Urothelium cell line (cell line): ENCODE measurements at regions not wholly inside any gene's neighbourhood (a gene's known extent, or its start where the extent isn't known, plus 50 kb on each side); places are given as distances from the start of the nearest gene placed in this dataset.

Experiments
- DNase-seq: peaks from one replicate; pipeline ENCODE4 v3.0.0; 2011; ENCODE audit warnings: low spot score, mixed read lengths
- FAIRE-seq: peaks from 2 replicates; lab custom pipeline; 2011; peaks lifted over from hg19 to GRCh38; lab: Jason Lieb, UNC

DNA sequence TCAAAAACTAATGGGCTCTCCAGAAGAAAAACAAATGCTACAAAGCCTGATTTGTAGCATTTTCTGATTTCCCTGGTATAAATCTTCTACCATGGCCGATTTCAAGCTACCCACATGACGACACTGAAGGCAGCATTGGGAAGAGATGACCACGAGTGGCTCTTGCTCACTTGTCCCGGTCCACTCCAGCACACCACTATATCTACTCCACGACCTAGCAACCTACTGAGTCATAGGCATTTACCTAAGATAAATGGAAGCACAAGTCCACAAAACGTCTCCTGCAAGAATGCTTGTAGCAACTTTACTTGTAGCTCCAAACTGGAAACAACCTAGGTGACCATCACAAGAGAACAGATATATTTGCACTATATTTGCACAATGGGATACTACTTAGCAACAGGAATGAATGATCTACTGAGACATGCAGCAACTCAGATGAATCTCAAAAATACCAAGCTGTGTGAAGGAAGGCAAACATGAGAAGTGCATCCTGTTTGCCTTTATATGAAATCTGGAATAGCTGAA lies 60.8 kb upstream of the HES1 start:
- no peak for DNase-seq
- no peak for FAIRE-seq

- DNase-seq (no peak), FAIRE-seq (no peak)
Measured at GRCh38 chr3:194075802-194076460, 60.0 kb upstream of the HES1 start.

DNA sequence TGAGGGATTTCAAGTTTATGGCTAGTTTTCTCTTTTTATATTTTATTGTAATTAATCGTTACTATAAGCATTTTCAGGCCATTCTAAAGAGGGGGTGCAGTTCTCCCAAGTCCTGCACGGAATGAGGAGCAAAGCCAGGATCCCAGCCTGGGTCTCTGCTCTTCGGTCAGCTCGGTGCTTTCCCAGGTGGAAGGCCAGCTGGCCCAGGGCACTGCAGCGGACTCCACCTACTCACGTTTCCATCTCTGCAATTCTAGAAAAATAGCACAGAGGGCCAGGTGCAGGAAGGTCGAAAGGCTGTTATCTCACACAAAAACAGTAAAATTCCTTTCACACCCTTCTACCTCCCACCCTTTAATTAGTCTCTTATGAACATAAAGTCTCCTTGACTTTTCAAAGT lies 59.5 kb upstream of the HES1 start:
- FAIRE-seq: no peak
- no peak for DNase-seq

DNA sequence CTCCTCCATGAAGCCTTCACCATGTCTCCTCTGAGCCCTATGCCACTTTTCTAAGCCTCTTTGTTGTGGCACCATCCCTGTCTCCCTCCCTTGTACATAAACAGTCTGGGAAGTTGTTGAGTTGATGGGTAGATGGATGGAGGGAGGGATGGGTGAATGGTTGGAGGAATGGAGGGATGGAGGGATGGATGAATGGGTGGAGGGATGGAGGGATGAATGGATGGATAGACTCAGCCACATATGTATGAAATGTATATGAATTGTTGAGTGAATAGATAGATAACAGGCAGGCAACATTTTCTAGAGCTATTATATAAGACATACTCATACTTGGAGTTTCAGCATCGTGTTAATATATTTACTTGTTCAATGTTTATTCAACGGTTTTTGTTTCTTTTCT lies 58.3 kb upstream of the HES1 start:
- DNase-seq: no peak
- no peak for FAIRE-seq

DNA sequence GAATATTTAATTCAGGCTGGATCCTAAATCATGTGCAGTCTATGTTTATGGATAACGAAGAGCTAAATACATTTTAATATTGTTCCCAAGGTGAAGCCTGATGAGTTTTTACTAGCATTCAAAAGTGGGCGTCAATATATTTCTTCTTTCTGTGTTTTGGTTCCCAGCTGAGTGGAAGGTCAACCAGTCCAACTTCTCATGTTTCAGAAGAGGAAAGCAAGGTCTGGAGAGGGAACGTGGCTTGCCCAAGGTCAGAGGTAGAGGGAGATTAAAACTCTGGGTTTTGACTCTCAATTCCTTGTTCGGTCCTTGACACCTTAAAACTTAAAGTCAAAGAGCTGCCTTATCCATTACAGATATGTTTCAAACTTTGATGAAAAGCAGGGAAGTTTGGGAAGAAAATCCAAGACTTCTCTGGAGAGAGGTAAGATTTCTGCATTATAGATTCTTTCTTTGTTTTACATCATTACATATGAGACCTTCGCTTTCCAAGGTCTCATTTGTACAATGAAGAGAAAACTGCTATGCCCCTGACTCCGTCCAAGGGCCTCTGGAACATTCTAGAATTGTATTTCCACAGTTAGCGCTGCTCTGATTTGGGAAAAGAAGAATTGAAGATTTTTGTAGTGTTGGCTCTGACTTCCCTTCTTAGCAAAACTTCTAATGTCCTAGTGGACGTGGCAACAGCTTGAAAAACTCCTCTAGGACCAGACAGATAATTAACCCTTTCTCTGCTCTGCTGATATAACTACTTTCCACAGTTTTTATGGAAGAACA lies 57.7 kb upstream of the HES1 start:
- DNase-seq: no peak
- no peak for FAIRE-seq

- DNase-seq: no peak
- no peak for FAIRE-seq
Measured at GRCh38 chr3:194079702-194080172, 56.2 kb upstream of the HES1 start.

GRCh38 chr3:194080436-194080835 lies 55.5 kb upstream of the HES1 start:
- no peak for FAIRE-seq
- no peak for DNase-seq

GRCh38 chr3:194080913-194081800 lies 54.8 kb upstream of the HES1 start:
- FAIRE-seq (no peak), DNase-seq (no peak)

GRCh38 chr3:194081826-194082225 lies 54.1 kb upstream of the HES1 start:
- no peak for DNase-seq
- no peak for FAIRE-seq

GRCh38 chr3:194082743-194083636 lies 53.0 kb upstream of the HES1 start:
- FAIRE-seq (no peak), DNase-seq (peak; percentile 35)

DNA sequence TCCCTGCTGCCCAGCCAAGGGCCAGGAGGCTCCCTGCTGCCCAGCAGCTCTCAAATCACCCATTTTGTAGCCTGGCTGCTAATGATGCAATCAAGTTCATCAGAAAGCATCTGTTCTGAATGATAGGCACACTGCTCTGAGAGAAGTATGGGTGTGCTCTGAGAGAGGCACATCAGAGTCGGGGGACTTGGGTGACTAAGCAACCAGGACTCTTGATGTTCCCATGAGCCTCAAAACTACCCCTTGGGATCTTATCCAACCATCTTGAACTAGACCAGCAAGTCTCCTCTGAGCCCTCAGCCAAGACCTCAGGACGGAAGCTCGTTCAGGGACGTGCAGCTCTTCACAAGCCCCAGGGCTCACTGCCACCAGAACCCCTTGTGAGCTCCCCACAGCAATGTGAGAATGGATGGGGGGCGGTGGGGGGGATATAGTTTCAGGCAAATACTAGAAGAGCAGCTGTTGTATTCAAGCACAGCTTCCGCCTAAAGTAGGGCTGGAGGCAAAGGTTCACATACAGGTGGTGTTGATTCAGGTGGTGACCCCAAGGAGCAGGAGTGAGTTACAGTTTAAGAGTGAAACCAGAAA lies 52.2 kb upstream of the HES1 start:
- no peak for FAIRE-seq
- DNase-seq: no peak

DNA sequence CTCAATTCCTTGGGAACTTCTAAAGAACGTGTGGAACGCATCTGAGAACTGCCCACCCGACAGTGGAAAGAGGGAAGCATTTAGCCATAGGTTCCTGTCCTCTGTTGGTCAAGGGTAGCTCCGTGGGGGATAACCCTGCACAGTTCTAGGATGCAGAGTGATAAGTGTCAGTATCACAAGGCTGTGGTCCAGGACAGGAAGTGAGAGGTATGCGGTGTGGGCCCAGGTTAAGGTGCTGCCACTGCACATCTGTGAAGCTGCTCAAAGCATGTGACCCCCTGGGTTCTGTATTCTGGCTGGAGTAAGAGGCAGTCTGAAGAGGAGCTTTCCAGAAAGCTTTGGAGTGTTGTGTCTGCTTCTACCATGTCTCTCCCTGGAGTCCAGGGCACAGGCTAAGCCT lies 51.7 kb upstream of the HES1 start:
- FAIRE-seq: no peak
- no peak for DNase-seq
